ENCODE measurements at regions not wholly inside any gene's neighbourhood (a gene's known extent, or its start where the extent isn't known, plus 50 kb on each side); places are given as distances from the start of the nearest gene placed in this dataset.

GRCh38 chr10:90042075-90042474 is 340.7 kb downstream of the KIF20B start:
- intact Hi-C loops (cut with DNase I) = no loop called here
- H3K27me3 ChIP-seq = no peaks in the 10 kb centered on the region
- DNase-seq (ENCODE audit: extremely low spot score) = no peak
- no peak overlapping the region for H3K27ac ChIP-seq (replicated peaks in 1 of 4)
- WGBS = 90% methylated on average over 6 of the region's 7 CpGs
- no peaks in the 10 kb centered on the region for H3K4me1 ChIP-seq
- TF ChIP-seq POLR2AphosphoS5 (IDR thresholded peaks at IDR 0.05) (no peak), EP300 (IDR thresholded peaks at IDR 0.05) (no peak), CTCF (IDR thresholded peaks at IDR 0.05) (no peak), POLR2A (IDR thresholded peaks at IDR 0.05; ENCODE audit: low read depth) (no peak)
- H3K4me3 ChIP-seq = no peak overlapping the region
- H3K9me3 ChIP-seq = no peaks in the 10 kb centered on the region
- H3K36me3 ChIP-seq = no peaks in the 10 kb centered on the region

- intact Hi-C loops (cut with DNase I) = no loop called here
- H3K9me3 ChIP-seq = peaks cover 0 to 7% (median 0%) of the 10 kb centered on the region in 4 donors
- H3K27me3 ChIP-seq = no peaks in the 10 kb centered on the region
- no peak for TF ChIP-seq CTCF (IDR thresholded peaks at IDR 0.05)
- no peak for TF ChIP-seq POLR2A (IDR thresholded peaks at IDR 0.05; ENCODE audit: low read depth)
- no peak for TF ChIP-seq EP300 (IDR thresholded peaks at IDR 0.05)
- no peak for TF ChIP-seq POLR2AphosphoS5 (IDR thresholded peaks at IDR 0.05)
- DNase-seq (ENCODE audit: extremely low spot score) = no peak
- H3K27ac ChIP-seq (replicated peaks in 1 of 4) = no peak overlapping the region
- H3K4me1 ChIP-seq = no peaks in the 10 kb centered on the region
- WGBS = 76% methylated on average over 3 of the region's 3 CpGs
- H3K36me3 ChIP-seq = no peaks in the 10 kb centered on the region
- no peak overlapping the region for H3K4me3 ChIP-seq
These were observed 345.9 kb downstream of the KIF20B start for GRCh38 chr10:90047243-90047729.

GRCh38 chr10:90051053-90051452 is 349.7 kb downstream of the KIF20B start:
- intact Hi-C loops (cut with DNase I) = no loop called here
- TF ChIP-seq POLR2AphosphoS5 (IDR thresholded peaks at IDR 0.05) (no peak), CTCF (IDR thresholded peaks at IDR 0.05) (no peak), POLR2A (IDR thresholded peaks at IDR 0.05; ENCODE audit: low read depth) (no peak), EP300 (IDR thresholded peaks at IDR 0.05) (no peak)
- Histone ChIP-seq H3K4me1 (no peaks in the 10 kb centered on the region), H3K27ac (replicated peaks in 1 of 4) (no peak overlapping the region), H3K4me3 (no peak overlapping the region), H3K36me3 (no peaks in the 10 kb centered on the region), H3K27me3 (no peaks in the 10 kb centered on the region), H3K9me3 (peaks cover 0 to 7% (median 0%) of the 10 kb centered on the region in 4 donors)
- no peak for DNase-seq (ENCODE audit: extremely low spot score)

- no peak overlapping the region for H3K4me3 ChIP-seq
- no peaks in the 10 kb centered on the region for H3K4me1 ChIP-seq
- H3K27me3 ChIP-seq = no peaks in the 10 kb centered on the region
- H3K9me3 ChIP-seq = peaks cover 0 to 7% (median 0%) of the 10 kb centered on the region in 4 donors
- TF ChIP-seq EP300 (IDR thresholded peaks at IDR 0.05) = no peak
- TF ChIP-seq POLR2A (IDR thresholded peaks at IDR 0.05; ENCODE audit: low read depth) = no peak
- no peak for TF ChIP-seq POLR2AphosphoS5 (IDR thresholded peaks at IDR 0.05)
- TF ChIP-seq CTCF (IDR thresholded peaks at IDR 0.05) = no peak
- DNase-seq (ENCODE audit: extremely low spot score) = no peak
- H3K27ac ChIP-seq (replicated peaks in 1 of 4) = no peak overlapping the region
- intact Hi-C loops (cut with DNase I) = no loop called here
- no peaks in the 10 kb centered on the region for H3K36me3 ChIP-seq
These were observed 350.1 kb downstream of the KIF20B start for GRCh38 chr10:90051474-90051873.

GRCh38 chr10:90062786-90063185 is 361.4 kb downstream of the KIF20B start:
- H3K27me3 ChIP-seq = no peaks in the 10 kb centered on the region
- intact Hi-C loops (cut with DNase I) = no loop called here
- no peaks in the 10 kb centered on the region for H3K9me3 ChIP-seq
- 59% methylated on average over 3 of the region's 3 CpGs for WGBS
- no peak overlapping the region for H3K27ac ChIP-seq (replicated peaks in 1 of 4)
- H3K4me1 ChIP-seq = no peaks in the 10 kb centered on the region
- TF ChIP-seq EP300 (IDR thresholded peaks at IDR 0.05) (no peak), POLR2AphosphoS5 (IDR thresholded peaks at IDR 0.05) (no peak), CTCF (IDR thresholded peaks at IDR 0.05) (no peak), POLR2A (IDR thresholded peaks at IDR 0.05; ENCODE audit: low read depth) (no peak)
- H3K36me3 ChIP-seq = no peaks in the 10 kb centered on the region
- DNase-seq (ENCODE audit: extremely low spot score) = no peak
- H3K4me3 ChIP-seq = no peak overlapping the region

Data from esophagus muscularis mucosa (tissue), 4 donors.